A549 (cell line): ENCODE measurements at regions not wholly inside any gene's neighbourhood (a gene's known extent, or its start where the extent isn't known, plus 50 kb on each side); places are given as distances from the start of the nearest gene placed in this dataset.

Experiments used
- ATAC-seq, 2 experiments: fragments of 200-7000 bp in 1 of 2; fragments of >200 bp in 1 of 2; cut with Nextera tagmentation in 1 of 2; cut with Tn5 transposase in 1 of 2; 3 replicates each; pipeline versions ENCODE4 v1.8.0 to v1.9.1; 2018 to 2020; ENCODE audit warnings: mild to moderate bottlenecking in 1 of 2, moderate library complexity in 1 of 2
- CTCF ChIA-PET: fragments of 300-600 bp; sonication (Branson Sonifier 250); formaldehyde crosslinking; extraction: SDS; loops from one replicate; lab custom pipeline; 2021; ENCODE audit warnings: antibody characterized with exemption, inconsistent platforms; lab: Yijun Ruan, JAX
- POLR2A ChIA-PET: fragments of 350-600 bp; formaldehyde crosslinking; extraction: SDS; loops from one replicate; lab custom pipeline; 2021; ENCODE audit warnings: antibody characterized with exemption, inconsistent platforms; lab: Yijun Ruan, JAX
- DNase-seq, 2 experiments: peaks; one replicate each; pipeline versions ENCODE4 v3.0.0 to v3.0.0-alpha.2; 2011 to 2016; ENCODE audit warnings: low read depth in 1 of 2, low spot score in 1 of 2
- FAIRE-seq: peaks from 2 replicates; lab custom pipeline; 2011; peaks lifted over from hg19 to GRCh38; lab: Jason Lieb, UNC
- H3K27ac ChIP-seq, 2 experiments: fragments of >200 bp; sonication (Bioruptor Twin); formaldehyde crosslinking; 3 replicates each; pipeline ENCODE4 v1.5.1; 2016 to 2017
- H3K4me1 ChIP-seq: fragments of >200 bp; sonication (Bioruptor Twin); formaldehyde crosslinking; 3 replicates; pipeline ENCODE4 v1.6.1; 2016
- H3K4me2 ChIP-seq: fragments of >200 bp; sonication (Bioruptor Twin); formaldehyde crosslinking; 3 replicates; pipeline ENCODE4 v1.6.1; 2016
- H3K4me3 ChIP-seq: fragments of >200 bp; sonication (Bioruptor Twin); formaldehyde crosslinking; 3 replicates; pipeline ENCODE4 v1.5.1; 2016
- H3K9me3 ChIP-seq: fragments of >200 bp; sonication (Bioruptor Twin); formaldehyde crosslinking; 3 replicates; pipeline ENCODE4 v1.6.1; 2016
- ATOH8 ChIP-seq: fragments of 250-450 bp; sonication (Bioruptor Pico); IDR thresholded peaks from 2 replicates; pipeline ENCODE4 v1.5.0; 2020; ENCODE audit warnings: low read depth, mild to moderate bottlenecking, moderate library complexity
- BCL3 ChIP-seq: fragments of >200 bp; sonication (Bioruptor Twin); formaldehyde crosslinking; IDR thresholded peaks from 3 replicates; pipeline ENCODE4 v1.6.1; 2016
- CBX2 ChIP-seq: fragments of 200-600 bp; sonication (generic); IDR thresholded peaks from 2 replicates; pipeline ENCODE4 v1.6.1; 2016; ENCODE audit warnings: low read depth, mild to moderate bottlenecking, borderline replicate concordance
- CBX8 ChIP-seq: fragments of 200-600 bp; sonication (generic); IDR thresholded peaks from 2 replicates; pipeline ENCODE4 v1.6.1; 2016
- CHD2 ChIP-seq: fragments of 150-350 bp; IDR thresholded peaks from 2 replicates; pipeline ENCODE4 v1.6.1; 2014; ENCODE audit warnings: low read length; ENCODE audit not compliant: partially characterized antibody
- CHD4 ChIP-seq: fragments of 200-600 bp; sonication (generic); IDR thresholded peaks from 2 replicates; pipeline ENCODE4 v1.6.1; 2016; ENCODE audit warnings: antibody characterized with exemption, mild to moderate bottlenecking, borderline replicate concordance
- EHF ChIP-seq: fragments of 250-450 bp; sonication (Bioruptor Pico); IDR thresholded peaks from 2 replicates; pipeline ENCODE4 v1.5.0; 2020; ENCODE audit warnings: mild to moderate bottlenecking
- EHMT2 ChIP-seq: fragments of 200-600 bp; sonication (generic); IDR thresholded peaks from 2 replicates; pipeline ENCODE4 v1.6.1; 2016; ENCODE audit warnings: antibody characterized with exemption, low read depth, mild to moderate bottlenecking, moderate library complexity
- ELK1 ChIP-seq: fragments of 150-350 bp; IDR thresholded peaks from 2 replicates; pipeline ENCODE4 v1.6.1; 2014; ENCODE audit warnings: low read depth, mild to moderate bottlenecking, low read length
- FOSB ChIP-seq: fragments of 250-450 bp; sonication (Bioruptor Pico); IDR thresholded peaks from 2 replicates; pipeline ENCODE4 v1.5.0; 2020; ENCODE audit warnings: mild to moderate bottlenecking, moderate library complexity
- FOSL2 ChIP-seq, 2 experiments: fragments of 450-650 bp in 1 of 2; fragments of >200 bp in 1 of 2; sonication (Bioruptor Twin) in 1 of 2; formaldehyde crosslinking; IDR thresholded peaks; 2 replicates each; pipeline versions ENCODE4 v1.5.0 to v1.6.1; 2016 to 2020; ENCODE audit warnings: mild to moderate bottlenecking in 1 of 2, moderate library complexity in 1 of 2
- FOXS1 ChIP-seq: fragments of 250-450 bp; sonication (Bioruptor Pico); IDR thresholded peaks from 2 replicates; pipeline ENCODE4 v1.5.0; 2020; ENCODE audit warnings: mild to moderate bottlenecking, moderate library complexity
- GATA3 ChIP-seq: IDR thresholded peaks from 2 replicates; pipeline ENCODE4 v1.6.1; 2012; ENCODE audit warnings: borderline replicate concordance
- HDAC2 ChIP-seq: fragments of 200-600 bp; sonication (generic); IDR thresholded peaks from 2 replicates; pipeline ENCODE4 v1.6.1; 2016
- HES2 ChIP-seq: fragments of >200 bp; sonication (Bioruptor Twin); formaldehyde crosslinking; IDR thresholded peaks from 2 replicates; pipeline ENCODE4 v1.6.1; 2016
- HEYL ChIP-seq: fragments of 250-450 bp; sonication (Bioruptor Pico); IDR thresholded peaks from 2 replicates; pipeline ENCODE4 v1.8.0; 2021; ENCODE audit warnings: mild to moderate bottlenecking, moderate library complexity
- HOXB13 ChIP-seq: fragments of 250-450 bp; sonication (Bioruptor Pico); IDR thresholded peaks from 2 replicates; pipeline ENCODE4 v1.5.0; 2020; ENCODE audit warnings: low read depth, mild to moderate bottlenecking, moderate library complexity
- HOXB5 ChIP-seq: fragments of 250-450 bp; sonication (Bioruptor Pico); IDR thresholded peaks from 2 replicates; pipeline ENCODE4 v1.5.0; 2020; ENCODE audit warnings: mild to moderate bottlenecking, moderate library complexity
- JUN ChIP-seq, 2 experiments: fragments of >200 bp; sonication (Bioruptor Twin); formaldehyde crosslinking; IDR thresholded peaks; 2 replicates in 1 of 2; 3 replicates in 1 of 2; pipeline ENCODE4 v1.6.1; 2016 to 2017
- KDM1A ChIP-seq: fragments of 200-600 bp; sonication (generic); IDR thresholded peaks from 2 replicates; pipeline ENCODE4 v1.6.1; 2016; ENCODE audit warnings: low read depth, mild to moderate bottlenecking
- MAX ChIP-seq: IDR thresholded peaks from 2 replicates; pipeline ENCODE4 v1.6.1; 2012
- NPAS2 ChIP-seq: fragments of 250-450 bp; sonication (Bioruptor Pico); IDR thresholded peaks from 2 replicates; pipeline ENCODE4 v1.8.0; 2022; ENCODE audit warnings: mild to moderate bottlenecking, moderate library complexity, borderline replicate concordance
- PHF8 ChIP-seq: fragments of 200-600 bp; sonication (generic); IDR thresholded peaks from 2 replicates; pipeline ENCODE4 v1.6.1; 2016; ENCODE audit warnings: low read depth, mild to moderate bottlenecking, antibody characterized with exemption, moderate library complexity, borderline replicate concordance
- POLR2A ChIP-seq: IDR thresholded peaks from 2 replicates; pipeline ENCODE4 v1.6.1; 2012; ENCODE audit warnings: mild to moderate bottlenecking, low read length
- RCOR1 ChIP-seq: fragments of 150-350 bp; IDR thresholded peaks from 2 replicates; pipeline ENCODE4 v1.6.1; 2014; ENCODE audit warnings: antibody characterized with exemption, low read length, low read depth
- RNF2 ChIP-seq: fragments of 200-600 bp; sonication (generic); IDR thresholded peaks from 2 replicates; pipeline ENCODE4 v1.6.1; 2016; ENCODE audit warnings: low read depth, mild to moderate bottlenecking, antibody characterized with exemption, moderate library complexity, borderline replicate concordance
- SMC3 ChIP-seq: fragments of >200 bp; sonication (Bioruptor Twin); formaldehyde crosslinking; IDR thresholded peaks from 3 replicates; pipeline ENCODE4 v1.6.1; 2018; ENCODE audit warnings: inconsistent platforms
- SREBF2 ChIP-seq: fragments of 450-650 bp; IDR thresholded peaks from 2 replicates; pipeline ENCODE4 v1.6.1; 2014; ENCODE audit warnings: mild to moderate bottlenecking, moderate library complexity
- ZFP36 ChIP-seq: fragments of 450-650 bp; IDR thresholded peaks from 2 replicates; pipeline ENCODE4 v1.6.1; 2014; ENCODE audit warnings: borderline replicate concordance; ENCODE audit not compliant: partially characterized antibody
- WGBS: methylation state at CpG from one replicate; pipeline ENCODE4 v1.1.6; 2017; ENCODE audit errors: missing lambda C conversion rate; 5-methylcytosine and 5-hydroxymethylcytosine counted together

GRCh38 chr7:13581097-13581496, 408.4 kb downstream of the ETV1 start:
- TF ChIP-seq RCOR1 (no peak), FOXS1 (CRISPR knock-in tag) (no peak), EHF (CRISPR knock-in tag) (no peak), HOXB13 (CRISPR knock-in tag) (no peak), ELK1 (no peak), HEYL (CRISPR knock-in tag) (no peak), CHD4 (no peak), NPAS2 (CRISPR knock-in tag) (no peak), CBX8 (no peak), ZFP36 (no peak), HOXB5 (CRISPR knock-in tag) (no peak), ATOH8 (no peak), EHMT2 (no peak), FOSB (CRISPR knock-in tag) (no peak)
- TF ChIP-seq, all 56 proteins: peak for 0
- ChIA-PET CTCF (interaction anchor here (0.5 to 0.6 kb wide), 2 partner anchors 12 to 766 kb away, joined by 3 to 4 read pairs; no protein-coding TSS in a partner anchor), POLR2A (no interaction called here)
- DNase-seq: no peak
- H3K4me2 ChIP-seq: no peak overlapping the region
- no peaks in the 10 kb centered on the region for H3K9me3 ChIP-seq
- no peak for FAIRE-seq
- no peaks in the 10 kb centered on the region for H3K4me1 ChIP-seq
- no peak overlapping the region for H3K27ac ChIP-seq
- ATAC-seq: no peak
- H3K4me3 ChIP-seq: no peak overlapping the region

GRCh38 chr7:13593854-13594253, 395.6 kb downstream of the ETV1 start:
- H3K9me3 ChIP-seq: peaks cover 5% of the 10 kb centered on the region; the same call in 1 of the 3 replicates
- no peak overlapping the region for H3K4me3 ChIP-seq
- TF ChIP-seq EHMT2 (no peak), POLR2A (no peak), HES2 (no peak), SREBF2 (no peak), SMC3 (no peak), FOSL2 (IDR thresholded peaks at IDR 0.05) (no peak), FOSL2 (CRISPR knock-in tag; IDR thresholded peaks at IDR 0.05) (no peak), ELK1 (no peak), CHD2 (no peak), JUN (IDR thresholded peaks at IDR 0.05) (no peak), GATA3 (no peak)
- no peak overlapping the region for H3K27ac ChIP-seq
- DNase-seq (no peak), FAIRE-seq (no peak), ATAC-seq (no peak)
- CTCF ChIA-PET: no interaction called here
- H3K4me2 ChIP-seq: no peak overlapping the region
- no peaks in the 10 kb centered on the region for H3K4me1 ChIP-seq
- WGBS: 18% methylated on average over 2 of the region's 2 CpGs
- POLR2A ChIA-PET: no interaction called here

GRCh38 chr7:13602036-13602435, 387.4 kb downstream of the ETV1 start:
- CTCF ChIA-PET: no interaction called here
- no peak overlapping the region for H3K4me3 ChIP-seq
- no peak overlapping the region for H3K4me2 ChIP-seq
- FAIRE-seq (no peak), ATAC-seq (no peak), DNase-seq (no peak)
- H3K27ac ChIP-seq: no peak overlapping the region
- H3K4me1 ChIP-seq: no peaks in the 10 kb centered on the region
- POLR2A ChIA-PET: no interaction called here
- no peaks in the 10 kb centered on the region for H3K9me3 ChIP-seq
- 4% methylated on average over 2 of the region's 2 CpGs for WGBS
- TF ChIP-seq GATA3 (no peak), RNF2 (no peak), SMC3 (no peak), KDM1A (no peak), ATOH8 (no peak), FOSL2 (IDR thresholded peaks at IDR 0.05) (no peak), FOSL2 (CRISPR knock-in tag; IDR thresholded peaks at IDR 0.05) (no peak), CBX2 (no peak), BCL3 (no peak), POLR2A (no peak), PHF8 (no peak), FOSB (CRISPR knock-in tag) (no peak), FOXS1 (CRISPR knock-in tag) (no peak), HDAC2 (no peak), MAX (no peak)
